GM19239 (cell line): ENCODE measurements at regions not wholly inside any gene's neighbourhood (a gene's known extent, or its start where the extent isn't known, plus 50 kb on each side); places are given as distances from the start of the nearest gene placed in this dataset.

Experiments
- DNase-seq: peaks from one replicate; pipeline ENCODE4 v3.0.0; 2011; ENCODE audit warnings: low spot score; ENCODE audit not compliant: insufficient read length
- FAIRE-seq: peaks from 2 replicates; lab custom pipeline; 2011; peaks lifted over from hg19 to GRCh38; lab: Jason Lieb, UNC

- FAIRE-seq (no peak), DNase-seq (no peak)
Measured at GRCh38 chr2:155714983-155715382, 617.5 kb downstream of the NR4A2 start.

GRCh38 chr2:155708071-155708470 is 624.5 kb downstream of the NR4A2 start:
- no peak for DNase-seq
- no peak for FAIRE-seq

- FAIRE-seq (no peak), DNase-seq (no peak)
Measured at GRCh38 chr2:155703917-155704316, 628.6 kb downstream of the NR4A2 start.

GRCh38 chr2:155703048-155703447 is 629.5 kb downstream of the NR4A2 start:
- no peak for FAIRE-seq
- DNase-seq: no peak

GRCh38 chr2:155701721-155702120 is 630.8 kb downstream of the NR4A2 start:
- FAIRE-seq (no peak), DNase-seq (no peak)

GRCh38 chr2:155696571-155696970 is 636.0 kb downstream of the NR4A2 start:
- no peak for DNase-seq
- FAIRE-seq: no peak

- FAIRE-seq: no peak
- no peak for DNase-seq
Measured at GRCh38 chr2:155695505-155695904, 637.0 kb downstream of the NR4A2 start.

- FAIRE-seq (no peak), DNase-seq (no peak)
Measured at GRCh38 chr2:155692856-155693255, 639.7 kb downstream of the NR4A2 start.

GRCh38 chr2:155692106-155692505 is 640.4 kb downstream of the NR4A2 start:
- no peak for FAIRE-seq
- no peak for DNase-seq

- FAIRE-seq (peak; percentile 4), DNase-seq (no peak)
Measured at GRCh38 chr2:155690785-155691184, 641.7 kb downstream of the NR4A2 start.

GRCh38 chr2:155689791-155690190 is 642.7 kb downstream of the NR4A2 start:
- FAIRE-seq (no peak), DNase-seq (no peak)

- FAIRE-seq (no peak), DNase-seq (no peak)
Measured at GRCh38 chr2:155687181-155687580, 645.3 kb downstream of the NR4A2 start.

- no peak for DNase-seq
- no peak for FAIRE-seq
Measured at GRCh38 chr2:155679647-155680046, 652.9 kb downstream of the NR4A2 start.

- FAIRE-seq: no peak
- DNase-seq: no peak
Measured at GRCh38 chr2:155675920-155676319, 656.6 kb downstream of the NR4A2 start.

GRCh38 chr2:155665704-155666103 is 666.8 kb downstream of the NR4A2 start:
- FAIRE-seq: no peak
- DNase-seq: no peak

GRCh38 chr2:155663265-155663664 is 669.3 kb downstream of the NR4A2 start:
- FAIRE-seq (no peak), DNase-seq (no peak)

GRCh38 chr2:155662224-155662623 is 670.3 kb downstream of the NR4A2 start:
- FAIRE-seq: no peak
- no peak for DNase-seq

- DNase-seq (no peak), FAIRE-seq (no peak)
Measured at GRCh38 chr2:155653176-155653575, 679.3 kb downstream of the NR4A2 start.

- DNase-seq (no peak), FAIRE-seq (no peak)
Measured at GRCh38 chr2:155651851-155652250, 680.7 kb downstream of the NR4A2 start.

- FAIRE-seq (no peak), DNase-seq (no peak)
Measured at GRCh38 chr2:155645791-155646190, 686.7 kb downstream of the NR4A2 start.

- FAIRE-seq (no peak), DNase-seq (no peak)
Measured at GRCh38 chr2:155643056-155643775, 689.3 kb downstream of the NR4A2 start.

GRCh38 chr2:155633887-155634570 is 698.5 kb downstream of the NR4A2 start:
- DNase-seq: no peak
- no peak for FAIRE-seq
